BLaER1 treated with 17β-estradiol and CSF1 and Interleukin-3, amounts not matched to agents 10 nM and 100 nM (cell line): ENCODE measurements at regions not wholly inside any gene's neighbourhood (a gene's known extent, or its start where the extent isn't known, plus 50 kb on each side); places are given as distances from the start of the nearest gene placed in this dataset.
A peak's percentile ranks its signal among the peaks of the same experiment; 100 is the strongest.

ENCODE experiments used
- H3K27ac ChIP-seq, 11 experiments: shearing (Covaris generic); formaldehyde crosslinking; 2 replicates each; pipeline ENCODE4 v1.8.1; 2022
- H3K27me3 ChIP-seq, 11 experiments: shearing (Covaris generic); formaldehyde crosslinking; 2 replicates each; pipeline ENCODE4 v1.8.1; 2022
- H3K36me3 ChIP-seq, 11 experiments: shearing (Covaris generic); formaldehyde crosslinking; 2 replicates each; pipeline ENCODE4 v1.8.1; 2022
- H3K4me1 ChIP-seq, 10 experiments: shearing (Covaris generic); formaldehyde crosslinking; 2 replicates each; pipeline ENCODE4 v1.8.1; 2022
- H3K4me2 ChIP-seq, 11 experiments: shearing (Covaris generic); formaldehyde crosslinking; 2 replicates each; pipeline ENCODE4 v1.8.1; 2022
- H3K4me3 ChIP-seq, 10 experiments: shearing (Covaris generic); formaldehyde crosslinking; 2 replicates each; pipeline ENCODE4 v1.8.1; 2022
- H3K9ac ChIP-seq, 11 experiments: shearing (Covaris generic); formaldehyde crosslinking; 2 replicates each; pipeline ENCODE4 v1.8.1; 2022
- H3K9me3 ChIP-seq, 11 experiments: shearing (Covaris generic); formaldehyde crosslinking; replicated peaks in 1 of 11; 2 replicates each; pipeline ENCODE4 v1.8.1; 2022
- H4K20me1 ChIP-seq, 11 experiments: shearing (Covaris generic); formaldehyde crosslinking; 2 replicates each; pipeline ENCODE4 v1.8.1; 2022
- Cebpa-rat ChIP-seq, 11 experiments: shearing (Covaris generic); IDR thresholded peaks; 2 replicates each; pipeline ENCODE4 v1.8.1; 2022

- H3K27ac ChIP-seq, result no peak overlapping the region
- no peaks in the 10 kb centered on the region for H3K36me3 ChIP-seq
- H3K4me2 ChIP-seq, result no peak overlapping the region
- 0 out of 22 replicates have a peak, but pooled peaks cover 0 to 6% (median 0%) of the 10 kb centered on the region in 11 experiments for H3K9me3 ChIP-seq
- no peak overlapping the region for H3K9ac ChIP-seq
- no peak overlapping the region for H3K4me3 ChIP-seq
- no peak for TF ChIP-seq Cebpa-rat (IDR thresholded peaks at IDR 0.05)
- no peaks in the 10 kb centered on the region for H3K27me3 ChIP-seq
- no peaks in the 10 kb centered on the region for H3K4me1 ChIP-seq
- H4K20me1 ChIP-seq, result no peaks in the 10 kb centered on the region
These were observed 198.9 kb downstream of the MID1IP1 start for GRCh38 chrX:38999967-39000745.

- H4K20me1 ChIP-seq, result no peaks in the 10 kb centered on the region
- H3K4me3 ChIP-seq, result no peak overlapping the region
- no peak overlapping the region for H3K27ac ChIP-seq
- H3K36me3 ChIP-seq, result no peaks in the 10 kb centered on the region
- TF ChIP-seq Cebpa-rat (IDR thresholded peaks at IDR 0.05), result no peak
- 0 out of 22 replicates have a peak, but pooled peaks cover 0 to 6% (median 0%) of the 10 kb centered on the region in 11 experiments for H3K9me3 ChIP-seq
- no peaks in the 10 kb centered on the region for H3K4me1 ChIP-seq
- no peak overlapping the region for H3K4me2 ChIP-seq
- no peaks in the 10 kb centered on the region for H3K27me3 ChIP-seq
- no peak overlapping the region for H3K9ac ChIP-seq
These were observed 199.5 kb downstream of the MID1IP1 start for GRCh38 chrX:39000802-39001201.

GRCh38 chrX:39002466-39002865, 201.2 kb downstream of the MID1IP1 start:
- no peak overlapping the region for H3K9ac ChIP-seq
- H3K27me3 ChIP-seq, result no peaks in the 10 kb centered on the region
- no peak for TF ChIP-seq Cebpa-rat (IDR thresholded peaks at IDR 0.05)
- H3K4me3 ChIP-seq, result no peak overlapping the region
- H3K9me3 ChIP-seq, result 0 out of 22 replicates have a peak, but pooled peaks cover 0 to 6% (median 0%) of the 10 kb centered on the region in 11 experiments
- H3K36me3 ChIP-seq, result no peaks in the 10 kb centered on the region
- H3K4me2 ChIP-seq, result no peak overlapping the region
- no peak overlapping the region for H3K27ac ChIP-seq
- H3K4me1 ChIP-seq, result no peaks in the 10 kb centered on the region
- no peaks in the 10 kb centered on the region for H4K20me1 ChIP-seq

GRCh38 chrX:39008549-39008948, 207.3 kb downstream of the MID1IP1 start:
- TF ChIP-seq Cebpa-rat (IDR thresholded peaks at IDR 0.05), result 0 out of 22 replicates have a peak, but pooled peaks of 1 of the 11 experiments have one; percentile 21
- Histone ChIP-seq H3K4me3 (no peak overlapping the region), H4K20me1 (no peaks in the 10 kb centered on the region), H3K27me3 (no peaks in the 10 kb centered on the region), H3K4me1 (peaks cover 0 to 13% (median 0%) of the 10 kb centered on the region in 10 experiments; a peak in 6 of 20 replicates), H3K4me2 (peak overlapping the region in 5 of 11 experiments; percentile 9 to 49 (median 39); a peak in 8 of 22 replicates), H3K36me3 (no peaks in the 10 kb centered on the region), H3K9ac (no peak overlapping the region), H3K9me3 (no peaks in the 10 kb centered on the region), H3K27ac (peak overlapping the region in 1 of 11 experiments; percentile 28; a peak in 2 of 22 replicates)

GRCh38 chrX:39011454-39012221, 210.4 kb downstream of the MID1IP1 start:
- Histone ChIP-seq H3K9me3 (no peaks in the 10 kb centered on the region), H3K4me1 (peaks cover 0 to 13% (median under 1%) of the 10 kb centered on the region in 10 experiments; a peak in 7 of 20 replicates), H3K9ac (no peak overlapping the region), H3K27ac (no peak overlapping the region), H3K36me3 (no peaks in the 10 kb centered on the region), H3K4me2 (no peak overlapping the region), H3K4me3 (no peak overlapping the region), H4K20me1 (no peaks in the 10 kb centered on the region; a peak in 1 of 22 replicates), H3K27me3 (no peaks in the 10 kb centered on the region)
- TF ChIP-seq Cebpa-rat (IDR thresholded peaks at IDR 0.05), result no peak

GRCh38 chrX:39012621-39013111, 211.4 kb downstream of the MID1IP1 start:
- no peak for TF ChIP-seq Cebpa-rat (IDR thresholded peaks at IDR 0.05)
- H3K27ac ChIP-seq, result no peak overlapping the region
- H3K36me3 ChIP-seq, result no peaks in the 10 kb centered on the region
- H3K4me3 ChIP-seq, result no peak overlapping the region
- H3K9ac ChIP-seq, result no peak overlapping the region
- peaks cover 3 to 15% (median 9%) of the 10 kb centered on the region in 10 experiments; a peak in 19 of 20 replicates for H3K4me1 ChIP-seq
- H4K20me1 ChIP-seq, result no peaks in the 10 kb centered on the region; a peak in 1 of 22 replicates
- H3K9me3 ChIP-seq, result no peaks in the 10 kb centered on the region
- H3K4me2 ChIP-seq, result no peak overlapping the region
- no peaks in the 10 kb centered on the region for H3K27me3 ChIP-seq

GRCh38 chrX:39016556-39016955, 215.3 kb downstream of the MID1IP1 start:
- no peak overlapping the region for H3K9ac ChIP-seq
- no peaks in the 10 kb centered on the region for H3K36me3 ChIP-seq
- H3K27ac ChIP-seq, result no peak overlapping the region
- TF ChIP-seq Cebpa-rat (IDR thresholded peaks at IDR 0.05), result no peak
- no peak overlapping the region for H3K4me3 ChIP-seq
- no peaks in the 10 kb centered on the region; a peak in 1 of 22 replicates for H4K20me1 ChIP-seq
- peaks cover 12 to 37% (median 24%) of the 10 kb centered on the region in 10 experiments; a peak in 18 of 20 replicates for H3K4me1 ChIP-seq
- peak overlapping the region in 3 of 11 experiments; percentile 88 to 93 (median 89); a peak in 2 of 22 replicates for H3K4me2 ChIP-seq
- H3K9me3 ChIP-seq, result no peaks in the 10 kb centered on the region
- H3K27me3 ChIP-seq, result no peaks in the 10 kb centered on the region

- no peak overlapping the region for H3K9ac ChIP-seq
- no peaks in the 10 kb centered on the region for H3K9me3 ChIP-seq
- no peaks in the 10 kb centered on the region for H3K36me3 ChIP-seq
- peaks cover 12 to 37% (median 24%) of the 10 kb centered on the region in 10 experiments; a peak in 18 of 20 replicates for H3K4me1 ChIP-seq
- TF ChIP-seq Cebpa-rat (IDR thresholded peaks at IDR 0.05), result no peak
- H3K27ac ChIP-seq, result no peak overlapping the region
- H3K4me2 ChIP-seq, result peak overlapping the region in 6 of 11 experiments; percentile 62 to 93 (median 84); a peak in 10 of 22 replicates
- no peak overlapping the region for H3K4me3 ChIP-seq
- H3K27me3 ChIP-seq, result no peaks in the 10 kb centered on the region
- no peaks in the 10 kb centered on the region; a peak in 1 of 22 replicates for H4K20me1 ChIP-seq
These were observed 215.8 kb downstream of the MID1IP1 start for GRCh38 chrX:39017077-39017476.

GRCh38 chrX:39017716-39018115, 216.5 kb downstream of the MID1IP1 start:
- no peaks in the 10 kb centered on the region; a peak in 1 of 22 replicates for H4K20me1 ChIP-seq
- H3K9me3 ChIP-seq, result no peaks in the 10 kb centered on the region
- H3K27ac ChIP-seq, result 0 out of 22 replicates have a peak overlapping the region, but pooled peaks of 1 of the 11 experiments have one; percentile 22
- H3K4me3 ChIP-seq, result no peak overlapping the region
- no peaks in the 10 kb centered on the region for H3K36me3 ChIP-seq
- no peaks in the 10 kb centered on the region for H3K27me3 ChIP-seq
- H3K4me1 ChIP-seq, result peaks cover 12 to 37% (median 24%) of the 10 kb centered on the region in 10 experiments; a peak in 18 of 20 replicates
- peak overlapping the region in 2 of 11 experiments; percentile 24 to 39; a peak in 3 of 22 replicates for H3K9ac ChIP-seq
- H3K4me2 ChIP-seq, result peak overlapping the region in 10 of 11 experiments; percentile 41 to 93 (median 80); a peak in 18 of 22 replicates
- TF ChIP-seq Cebpa-rat (IDR thresholded peaks at IDR 0.05), result no peak
